MCF 10A (cell line): ENCODE measurements at regions not wholly inside any gene's neighbourhood (a gene's known extent, or its start where the extent isn't known, plus 50 kb on each side); places are given as distances from the start of the nearest gene placed in this dataset.

Experiments used
- BruUV-seq: library from RNA; stranded (reverse); fragments of 400-500 nt; replicated peaks from 2 replicates; lab custom pipeline; 2021; lab: Mats Ljungman, UMichigan
- CTCF ChIA-PET: fragments of 300-600 bp; sonication (Branson Sonifier 250); formaldehyde crosslinking; extraction: SDS; loops from one replicate; lab custom pipeline; 2021; ENCODE audit warnings: antibody characterized with exemption, inconsistent platforms; lab: Yijun Ruan, JAX
- POLR2A ChIA-PET: fragments of 300-600, 350-650 bp; sonication (Branson Sonifier 250); formaldehyde crosslinking; extraction: SDS; loops from one replicate; lab custom pipeline; 2020; ENCODE audit warnings: antibody characterized with exemption, inconsistent platforms; lab: Yijun Ruan, JAX
- DNase-seq: peaks from one replicate; pipeline ENCODE4 v3.0.0-alpha.2; 2018; ENCODE audit not compliant: unreplicated experiment
- H3K27ac Mint-ChIP-seq: one replicate; pipeline ENCODE4 v1.8.0; 2022; ENCODE audit warnings: mild to moderate bottlenecking, low read depth, mixed read lengths; ENCODE audit not compliant: unreplicated experiment
- H3K27me3 Mint-ChIP-seq: one replicate; pipeline ENCODE4 v1.8.0; 2022; ENCODE audit warnings: mixed read lengths; ENCODE audit not compliant: insufficient read depth, unreplicated experiment
- H3K36me3 Mint-ChIP-seq: one replicate; pipeline ENCODE4 v1.8.0; 2022; ENCODE audit warnings: mild to moderate bottlenecking, moderate library complexity, mixed read lengths; ENCODE audit not compliant: insufficient read depth, unreplicated experiment
- H3K4me1 Mint-ChIP-seq: one replicate; pipeline ENCODE4 v1.8.0; 2022; ENCODE audit warnings: mixed read lengths; ENCODE audit not compliant: insufficient read depth, unreplicated experiment
- H3K4me3 Mint-ChIP-seq: one replicate; pipeline ENCODE4 v1.8.0; 2022; ENCODE audit warnings: mild to moderate bottlenecking, moderate library complexity, mixed read lengths; ENCODE audit not compliant: unreplicated experiment
- H3K9me3 Mint-ChIP-seq: one replicate; pipeline ENCODE4 v1.8.0; 2022; ENCODE audit warnings: mixed read lengths; ENCODE audit not compliant: unreplicated experiment
- CTCF ChIP-seq: fragments of 200-600 bp; IDR thresholded peaks from one replicate; pipeline ENCODE4 v1.8.0; 2022; ENCODE audit warnings: antibody characterized with exemption, mild to moderate bottlenecking; ENCODE audit not compliant: unreplicated experiment
- intact Hi-C: fragments of 100-400 bp; cut with micrococcal nuclease; formaldehyde crosslinking; loops from 2 replicates; pipeline ENCODE4 v1.14.1; 2022

GRCh38 chr10:118407777-118408176 is 65.7 kb upstream of the FAM204A start:
- no peak for TF ChIP-seq CTCF
- Mint-ChIP-seq H3K4me3 (no peak overlapping the region), H3K4me1 (peaks cover 11% of the 10 kb centered on the region), H3K36me3 (no peaks in the 10 kb centered on the region), H3K9me3 (no peaks in the 10 kb centered on the region), H3K27ac (no peak overlapping the region), H3K27me3 (peaks cover 22% of the 10 kb centered on the region)
- intact Hi-C loops: no loop called here
- ChIA-PET CTCF (no interaction called here), POLR2A (no interaction called here)
- DNase-seq: no peak
- BruUV-seq: no TSS peak

GRCh38 chr10:118407026-118407425 is 64.9 kb upstream of the FAM204A start:
- DNase-seq: peak; percentile 9
- Mint-ChIP-seq H3K27me3 (peaks cover 22% of the 10 kb centered on the region), H3K36me3 (no peaks in the 10 kb centered on the region), H3K4me3 (no peak overlapping the region), H3K27ac (no peak overlapping the region), H3K9me3 (no peaks in the 10 kb centered on the region), H3K4me1 (peaks cover 11% of the 10 kb centered on the region)
- intact Hi-C loops: no loop called here
- no TSS peak for BruUV-seq
- ChIA-PET POLR2A (no interaction called here), CTCF (no interaction called here)
- no peak for TF ChIP-seq CTCF

- Mint-ChIP-seq H3K27ac (no peak overlapping the region), H3K27me3 (peaks cover 22% of the 10 kb centered on the region), H3K4me1 (peaks cover 11% of the 10 kb centered on the region), H3K36me3 (no peaks in the 10 kb centered on the region), H3K9me3 (no peaks in the 10 kb centered on the region), H3K4me3 (no peak overlapping the region)
- TF ChIP-seq CTCF: no peak
- intact Hi-C loops: no loop called here
- DNase-seq: peak; percentile 14
- ChIA-PET CTCF (interaction anchor here (1.0 kb wide), 1 partner anchor 146 kb away, joined by 3 read pairs; no protein-coding TSS in a partner anchor), POLR2A (interaction anchor here (0.7 to 1.3 kb wide), 4 partner anchors 10 to 975 kb away, joined by 3 to 4 read pairs (median 3); no protein-coding TSS in a partner anchor)
- BruUV-seq: no TSS peak
Measured at GRCh38 chr10:118405928-118406327, 63.8 kb upstream of the FAM204A start.

- Mint-ChIP-seq H3K27me3 (peaks cover 22% of the 10 kb centered on the region), H3K4me3 (no peak overlapping the region), H3K9me3 (no peaks in the 10 kb centered on the region), H3K4me1 (peaks cover 5% of the 10 kb centered on the region), H3K27ac (no peak overlapping the region), H3K36me3 (no peaks in the 10 kb centered on the region)
- CTCF ChIA-PET: interaction anchor here (0.7 kb wide), 1 partner anchor 26 kb away, joined by 4 read pairs; no protein-coding TSS in a partner anchor
- POLR2A ChIA-PET: interaction anchor here (0.7 to 1.0 kb wide), 2 partner anchors 9 to 87 kb away, joined by 3 to 4 read pairs; no protein-coding TSS in a partner anchor
- DNase-seq: no peak
- no TSS peak for BruUV-seq
- intact Hi-C loops: no loop called here
- TF ChIP-seq CTCF: no peak
Measured at GRCh38 chr10:118403967-118404366, 61.8 kb upstream of the FAM204A start.
